Chondrocyte (in vitro differentiated cells): ENCODE measurements at regions not wholly inside any gene's neighbourhood (a gene's known extent, or its start where the extent isn't known, plus 50 kb on each side); places are given as distances from the start of the nearest gene placed in this dataset.

Experiments
- DNase-seq: peaks from one replicate; pipeline ENCODE4 v3.0.0; 2021; ENCODE audit warnings: mixed read lengths, low spot score
- H3K27ac Mint-ChIP-seq: one replicate; pipeline ENCODE4 v1.8.0; 2021; ENCODE audit warnings: mild to moderate bottlenecking, moderate library complexity, mixed read lengths; ENCODE audit not compliant: unreplicated experiment
- H3K27me3 Mint-ChIP-seq: 2 replicates; pipeline ENCODE4 v1.8.0; 2021; ENCODE audit warnings: low read depth, mixed read lengths
- H3K36me3 Mint-ChIP-seq: 2 replicates; pipeline ENCODE4 v1.8.0; 2021; ENCODE audit warnings: low read depth, mixed read lengths
- H3K4me1 Mint-ChIP-seq: 2 replicates; pipeline ENCODE4 v1.8.0; 2021; ENCODE audit warnings: low read depth, mild to moderate bottlenecking, mixed read lengths
- H3K4me3 Mint-ChIP-seq: one replicate; pipeline ENCODE4 v1.8.0; 2021; ENCODE audit warnings: mild to moderate bottlenecking, moderate library complexity, mixed read lengths; ENCODE audit not compliant: unreplicated experiment
- H3K9me3 Mint-ChIP-seq: 2 replicates; pipeline ENCODE4 v1.8.0; 2021; ENCODE audit warnings: low read depth, mixed read lengths
- CTCF ChIP-seq: fragments of 200-600 bp; sonication (generic); IDR thresholded peaks from 2 replicates; pipeline ENCODE4 v1.5.0; 2021; ENCODE audit warnings: antibody characterized with exemption, mild to moderate bottlenecking, moderate library complexity

DNA sequence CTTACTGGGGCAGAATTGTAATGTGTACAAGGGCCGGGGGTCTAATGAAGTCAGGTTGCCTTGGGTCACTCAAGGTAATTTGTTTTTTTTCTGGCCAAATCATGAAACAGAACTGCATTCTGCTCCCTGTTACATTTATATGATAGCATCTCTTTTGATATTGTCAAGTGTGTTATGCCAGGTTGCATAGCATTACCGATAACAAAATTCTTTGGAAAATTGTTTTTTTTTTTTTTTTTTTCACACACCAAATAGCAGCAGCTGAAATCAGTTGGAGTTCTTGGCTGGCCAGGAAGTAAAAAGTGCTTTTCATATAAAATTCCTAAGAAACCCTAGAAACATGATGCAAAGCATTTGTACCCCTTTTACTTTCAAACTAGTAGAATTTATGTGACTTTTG lies 282.6 kb upstream of the FN1 start:
- TF ChIP-seq CTCF, result no peak
- Mint-ChIP-seq H3K36me3 (peaks cover 13% of the 10 kb centered on the region), H3K27ac (peak overlapping the region; percentile 96), H3K4me3 (peak overlapping the region; percentile 80), H3K9me3 (peaks cover 9% of the 10 kb centered on the region), H3K4me1 (peaks cover 63% of the 10 kb centered on the region), H3K27me3 (no peaks in the 10 kb centered on the region)
- no peak for DNase-seq

DNA sequence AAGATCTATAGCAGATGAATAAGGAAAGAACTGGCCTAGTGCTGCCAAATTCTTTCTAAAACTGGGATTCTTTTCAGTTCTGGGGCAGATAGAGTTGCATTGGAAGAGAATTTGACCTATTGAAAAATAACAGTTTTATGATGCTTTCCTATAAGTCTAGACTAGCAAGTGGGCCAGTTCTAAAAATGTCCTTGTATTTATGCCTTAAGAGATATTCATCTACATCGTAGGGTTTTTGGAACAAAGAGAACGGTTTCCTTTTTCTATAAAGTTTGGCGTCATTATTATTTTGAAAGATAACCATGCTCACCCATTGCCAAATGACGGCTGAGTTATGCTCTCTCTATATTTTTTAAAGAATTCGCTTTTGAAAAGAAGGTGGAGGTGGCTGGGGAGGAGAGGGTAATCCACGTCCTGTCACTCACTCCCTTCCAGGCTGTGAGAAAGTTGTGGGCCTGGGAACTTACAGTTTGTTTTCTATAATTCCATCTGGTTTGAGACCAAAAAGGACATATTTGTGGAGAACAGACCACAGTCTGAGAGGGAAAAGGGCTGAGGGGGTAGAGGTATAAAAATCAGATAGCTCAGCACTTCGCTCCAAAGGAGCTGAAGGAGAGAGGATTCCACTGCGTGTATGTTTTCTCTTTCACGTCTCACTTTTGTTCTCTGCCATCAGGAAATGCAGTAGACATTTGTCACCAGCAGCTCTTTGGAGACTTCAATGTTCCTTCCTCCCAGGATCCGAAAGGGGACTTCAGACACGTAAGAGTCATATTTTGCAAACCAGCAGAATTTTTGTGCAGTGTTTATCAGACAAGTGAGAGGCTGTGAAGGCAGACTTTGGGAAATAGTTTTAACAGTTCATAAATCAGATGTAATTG lies 281.9 kb upstream of the FN1 start:
- peaks cover 65% of the 10 kb centered on the region for H3K4me1 Mint-ChIP-seq
- peaks cover 13% of the 10 kb centered on the region for H3K36me3 Mint-ChIP-seq
- no peaks in the 10 kb centered on the region for H3K27me3 Mint-ChIP-seq
- peak overlapping the region; percentile 80 for H3K4me3 Mint-ChIP-seq
- DNase-seq, result no peak
- peaks cover 9% of the 10 kb centered on the region for H3K9me3 Mint-ChIP-seq
- TF ChIP-seq CTCF, result no peak
- H3K27ac Mint-ChIP-seq, result peak overlapping the region; percentile 96

DNA sequence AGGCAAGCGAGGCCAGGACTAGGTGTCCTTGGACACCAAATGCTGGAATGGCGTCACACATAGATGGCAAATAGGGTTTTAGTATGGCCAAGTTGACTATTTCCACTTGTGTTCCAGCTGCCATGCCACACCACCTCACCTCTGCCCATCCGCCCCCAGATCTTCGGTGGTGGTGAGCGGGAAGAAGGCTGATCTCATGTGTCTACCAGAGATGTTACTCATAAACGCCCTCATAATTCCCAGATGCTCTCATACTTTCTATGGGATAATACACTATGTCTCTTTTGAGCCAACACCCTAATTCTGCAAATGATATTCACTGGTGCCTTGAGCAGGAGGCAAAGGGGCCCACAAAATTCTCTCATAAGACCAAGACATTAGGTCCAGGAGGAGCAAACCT lies 281.1 kb upstream of the FN1 start:
- H3K36me3 Mint-ChIP-seq, result peaks cover 13% of the 10 kb centered on the region
- peaks cover 9% of the 10 kb centered on the region for H3K9me3 Mint-ChIP-seq
- H3K27ac Mint-ChIP-seq, result peak overlapping the region; percentile 96
- peaks cover 67% of the 10 kb centered on the region for H3K4me1 Mint-ChIP-seq
- TF ChIP-seq CTCF, result no peak
- peak overlapping the region; percentile 80 for H3K4me3 Mint-ChIP-seq
- DNase-seq, result no peak
- no peaks in the 10 kb centered on the region for H3K27me3 Mint-ChIP-seq

DNA sequence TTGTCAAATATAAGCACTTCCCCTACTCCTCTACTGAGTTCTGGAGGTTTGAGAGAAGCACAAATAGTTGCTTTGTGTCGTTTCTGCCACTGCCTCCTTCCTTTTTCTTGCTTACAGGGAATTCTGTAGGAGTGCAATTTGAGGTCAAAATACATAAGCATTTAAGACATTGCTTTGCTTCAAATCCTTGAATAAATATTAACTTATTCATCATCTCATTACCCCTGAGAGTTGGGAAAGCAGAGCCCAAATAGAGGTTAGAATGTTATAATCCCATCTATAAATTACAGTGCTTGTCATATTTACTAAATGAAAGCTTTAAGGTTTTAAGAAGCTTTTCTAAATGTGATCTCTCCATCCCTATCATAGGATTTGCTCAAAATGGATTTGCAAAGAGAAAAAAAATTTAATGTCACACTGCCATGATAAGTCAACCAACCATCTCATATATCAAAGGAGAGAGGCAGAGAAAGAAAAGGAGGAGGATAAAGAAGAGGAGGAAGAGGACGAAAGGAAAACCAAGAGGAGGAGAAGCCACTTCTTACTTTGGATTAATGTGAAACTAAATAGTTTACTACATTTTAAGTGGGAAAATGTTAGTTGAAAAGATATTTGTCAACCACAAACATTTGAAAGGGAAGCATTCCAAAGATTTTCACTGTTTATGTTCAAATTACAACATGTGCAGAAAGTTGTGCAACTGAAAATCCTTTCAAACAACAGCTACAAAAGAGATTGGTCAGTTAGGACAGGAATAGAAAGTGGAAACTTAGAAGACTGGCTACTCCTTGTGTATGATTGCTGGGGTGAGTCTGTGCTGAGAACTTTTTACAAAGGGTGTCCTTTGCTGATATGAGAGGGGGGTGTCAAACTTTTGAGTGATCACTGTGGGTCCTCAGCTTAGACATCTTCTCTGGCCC lies 277.3 kb upstream of the FN1 start:
- no peaks in the 10 kb centered on the region for H3K27me3 Mint-ChIP-seq
- H3K36me3 Mint-ChIP-seq, result peaks cover 2% of the 10 kb centered on the region
- peak overlapping the region; percentile 91 for H3K27ac Mint-ChIP-seq
- H3K9me3 Mint-ChIP-seq, result peaks cover 5% of the 10 kb centered on the region
- no peak for DNase-seq
- H3K4me3 Mint-ChIP-seq, result no peak overlapping the region
- peaks cover 69% of the 10 kb centered on the region for H3K4me1 Mint-ChIP-seq
- TF ChIP-seq CTCF, result no peak

GRCh38 chr2:215712219-215712868 lies 276.5 kb upstream of the FN1 start:
- no peak overlapping the region for H3K4me3 Mint-ChIP-seq
- peaks cover 2% of the 10 kb centered on the region for H3K36me3 Mint-ChIP-seq
- no peaks in the 10 kb centered on the region for H3K27me3 Mint-ChIP-seq
- no peak for DNase-seq
- peaks cover 61% of the 10 kb centered on the region for H3K4me1 Mint-ChIP-seq
- TF ChIP-seq CTCF, result no peak
- peaks cover 5% of the 10 kb centered on the region for H3K9me3 Mint-ChIP-seq
- H3K27ac Mint-ChIP-seq, result peak overlapping the region; percentile 91
